ENCODE measurements at regions not wholly inside any gene's neighbourhood (a gene's known extent, or its start where the extent isn't known, plus 50 kb on each side); places are given as distances from the start of the nearest gene placed in this dataset.

DNA sequence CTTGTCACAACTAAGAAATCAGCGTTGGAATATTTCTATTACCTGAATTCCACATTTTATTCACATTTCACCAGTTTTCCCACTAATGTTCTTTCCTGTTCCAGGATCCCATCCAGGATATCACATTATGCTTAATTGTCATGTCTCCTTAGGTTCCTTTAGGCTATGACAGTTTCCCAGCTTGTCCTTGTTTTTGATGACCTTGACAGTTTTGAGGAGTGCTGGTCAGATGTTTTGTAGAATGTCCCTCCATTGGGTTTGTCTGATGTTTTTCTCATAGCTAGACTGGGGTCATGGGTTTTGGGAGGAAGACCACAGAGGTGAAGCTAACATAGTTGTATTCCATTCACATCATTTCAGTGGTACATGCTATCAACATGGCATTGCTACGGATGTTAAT, 80.8 kb upstream of the HEPHL1 start:
- intact Hi-C loops (cut with DNase I), result no loop called here
- Histone ChIP-seq H3K4me1 (replicated peaks) (no peaks in the 10 kb centered on the region), H3K27ac (no peak overlapping the region), H3K36me3 (no peaks in the 10 kb centered on the region), H3K4me3 (no peak overlapping the region), H3K27me3 (replicated peaks; ENCODE audit: insufficient read depth) (no peaks in the 10 kb centered on the region), H3K9me3 (no peaks in the 10 kb centered on the region)
- TF ChIP-seq, protein P1, sequence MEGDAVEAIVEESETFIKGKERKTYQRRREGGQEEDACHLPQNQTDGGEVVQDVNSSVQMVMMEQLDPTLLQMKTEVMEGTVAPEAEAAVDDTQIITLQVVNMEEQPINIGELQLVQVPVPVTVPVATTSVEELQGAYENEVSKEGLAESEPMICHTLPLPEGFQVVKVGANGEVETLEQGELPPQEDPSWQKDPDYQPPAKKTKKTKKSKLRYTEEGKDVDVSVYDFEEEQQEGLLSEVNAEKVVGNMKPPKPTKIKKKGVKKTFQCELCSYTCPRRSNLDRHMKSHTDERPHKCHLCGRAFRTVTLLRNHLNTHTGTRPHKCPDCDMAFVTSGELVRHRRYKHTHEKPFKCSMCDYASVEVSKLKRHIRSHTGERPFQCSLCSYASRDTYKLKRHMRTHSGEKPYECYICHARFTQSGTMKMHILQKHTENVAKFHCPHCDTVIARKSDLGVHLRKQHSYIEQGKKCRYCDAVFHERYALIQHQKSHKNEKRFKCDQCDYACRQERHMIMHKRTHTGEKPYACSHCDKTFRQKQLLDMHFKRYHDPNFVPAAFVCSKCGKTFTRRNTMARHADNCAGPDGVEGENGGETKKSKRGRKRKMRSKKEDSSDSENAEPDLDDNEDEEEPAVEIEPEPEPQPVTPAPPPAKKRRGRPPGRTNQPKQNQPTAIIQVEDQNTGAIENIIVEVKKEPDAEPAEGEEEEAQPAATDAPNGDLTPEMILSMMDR (IDR thresholded peaks at IDR 0.05), result no peak
- TF ChIP-seq POLR2A (IDR thresholded peaks at IDR 0.05) (no peak), POLR2AphosphoS5 (IDR thresholded peaks at IDR 0.05) (no peak)
- 94% methylated on average over 2 of the region's 2 CpGs for WGBS
- DNase-seq (ENCODE audit: low spot score), result no peak

DNA sequence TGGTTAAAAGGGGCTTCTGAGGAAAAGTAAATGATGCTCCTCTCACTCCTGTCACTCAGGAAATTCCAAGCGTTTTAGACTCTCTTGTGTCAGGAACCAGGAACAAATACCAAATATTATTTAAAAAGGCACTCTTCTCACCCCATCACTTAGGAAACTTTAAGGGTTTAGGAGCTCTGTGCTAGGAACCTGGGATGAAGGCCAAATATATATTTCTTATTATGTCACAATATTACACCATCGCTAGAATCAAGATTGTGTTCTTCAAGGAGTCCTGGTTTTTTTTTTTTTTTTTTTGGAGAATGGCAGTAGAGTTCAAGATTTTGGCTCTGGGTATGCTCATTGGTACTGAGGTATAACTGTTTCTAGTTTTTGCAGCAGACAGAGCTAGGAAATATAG, 79.0 kb upstream of the HEPHL1 start:
- no peaks in the 10 kb centered on the region for H3K36me3 ChIP-seq
- TF ChIP-seq POLR2AphosphoS5 (IDR thresholded peaks at IDR 0.05) (no peak), POLR2A (IDR thresholded peaks at IDR 0.05) (no peak)
- TF ChIP-seq, protein P1 (IDR thresholded peaks at IDR 0.05), result no peak
- intact Hi-C loops (cut with DNase I), result no loop called here
- H3K4me1 ChIP-seq (replicated peaks), result no peaks in the 10 kb centered on the region
- WGBS, result 36% methylated on average over 2 of the region's 2 CpGs
- H3K27me3 ChIP-seq (replicated peaks; ENCODE audit: insufficient read depth), result no peaks in the 10 kb centered on the region
- H3K27ac ChIP-seq, result no peak overlapping the region
- H3K4me3 ChIP-seq, result no peak overlapping the region
- no peak for DNase-seq (ENCODE audit: low spot score)
- no peaks in the 10 kb centered on the region for H3K9me3 ChIP-seq

DNA sequence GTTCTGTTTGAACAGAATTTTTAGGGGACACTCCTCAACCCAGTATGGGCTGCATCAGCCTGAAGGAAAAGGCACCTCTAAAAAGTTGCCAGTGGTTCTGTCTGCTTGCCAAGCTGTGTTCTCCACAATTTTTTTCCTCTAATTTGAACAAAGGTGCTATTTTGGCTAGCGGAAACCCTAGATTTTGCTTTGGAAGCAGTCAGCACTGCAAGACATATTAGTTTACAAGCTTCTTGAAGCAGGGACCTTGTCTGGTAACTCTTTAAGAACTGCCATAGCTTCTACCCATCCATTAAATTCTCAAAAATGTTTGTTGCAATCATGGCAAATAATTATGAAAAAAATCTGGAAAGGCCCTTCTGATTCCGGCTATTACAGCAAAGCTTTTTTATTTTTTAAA, 75.6 kb upstream of the HEPHL1 start:
- Histone ChIP-seq H3K36me3 (no peaks in the 10 kb centered on the region), H3K4me3 (no peak overlapping the region), H3K27me3 (replicated peaks; ENCODE audit: insufficient read depth) (no peaks in the 10 kb centered on the region), H3K4me1 (replicated peaks) (no peaks in the 10 kb centered on the region), H3K27ac (no peak overlapping the region), H3K9me3 (no peaks in the 10 kb centered on the region)
- DNase-seq (ENCODE audit: low spot score), result no peak
- 52% methylated on average over 2 of the region's 2 CpGs for WGBS
- intact Hi-C loops (cut with DNase I), result no loop called here
- TF ChIP-seq, protein P1 (IDR thresholded peaks at IDR 0.05), result no peak
- TF ChIP-seq POLR2AphosphoS5 (IDR thresholded peaks at IDR 0.05), result no peak

DNA sequence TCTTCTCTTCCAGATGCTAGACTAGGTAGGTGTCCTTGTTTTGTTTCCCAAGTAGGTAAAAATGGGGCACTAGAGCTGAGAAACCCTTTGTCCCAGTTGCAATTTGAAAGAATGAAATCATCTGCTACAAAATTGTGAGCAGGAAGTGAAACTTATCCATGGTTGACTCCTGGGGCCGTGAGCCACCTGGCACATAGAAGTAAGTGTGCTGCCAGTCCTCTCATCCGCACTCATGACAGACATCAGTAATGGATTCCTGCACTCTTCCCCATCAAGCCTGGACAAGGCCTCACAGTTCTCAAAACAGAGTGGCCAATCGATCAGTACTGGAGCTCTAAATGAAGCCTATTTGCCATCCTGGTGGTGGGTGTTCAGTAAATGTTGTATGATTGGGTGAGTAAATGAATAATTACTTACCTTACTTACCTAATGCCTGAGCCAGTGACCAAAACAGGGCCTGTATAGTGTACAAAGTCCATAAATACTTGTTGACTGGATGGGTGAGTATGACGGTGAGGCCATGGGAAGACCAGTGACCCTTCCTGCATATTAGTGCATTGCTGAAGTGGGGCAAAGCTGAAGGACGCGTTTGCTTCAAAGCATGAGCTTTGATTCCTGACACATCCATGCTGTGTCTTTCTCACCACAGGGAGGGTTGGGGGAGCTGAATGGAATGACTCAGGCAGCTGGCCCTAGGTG, 68.9 kb upstream of the HEPHL1 start:
- 70% methylated on average over 6 of the region's 6 CpGs for WGBS
- DNase-seq (ENCODE audit: low spot score), result no peak
- Histone ChIP-seq H3K9me3 (no peaks in the 10 kb centered on the region), H3K4me3 (no peak overlapping the region), H3K27me3 (replicated peaks; ENCODE audit: insufficient read depth) (no peaks in the 10 kb centered on the region), H3K27ac (no peak overlapping the region), H3K4me1 (replicated peaks) (no peaks in the 10 kb centered on the region), H3K36me3 (no peaks in the 10 kb centered on the region)
- no peak for TF ChIP-seq POLR2A (IDR thresholded peaks at IDR 0.05)
- TF ChIP-seq, protein P1 (IDR thresholded peaks at IDR 0.05), result no peak
- TF ChIP-seq POLR2AphosphoS5 (IDR thresholded peaks at IDR 0.05), result no peak
- intact Hi-C loops (cut with DNase I), result no loop called here

DNA sequence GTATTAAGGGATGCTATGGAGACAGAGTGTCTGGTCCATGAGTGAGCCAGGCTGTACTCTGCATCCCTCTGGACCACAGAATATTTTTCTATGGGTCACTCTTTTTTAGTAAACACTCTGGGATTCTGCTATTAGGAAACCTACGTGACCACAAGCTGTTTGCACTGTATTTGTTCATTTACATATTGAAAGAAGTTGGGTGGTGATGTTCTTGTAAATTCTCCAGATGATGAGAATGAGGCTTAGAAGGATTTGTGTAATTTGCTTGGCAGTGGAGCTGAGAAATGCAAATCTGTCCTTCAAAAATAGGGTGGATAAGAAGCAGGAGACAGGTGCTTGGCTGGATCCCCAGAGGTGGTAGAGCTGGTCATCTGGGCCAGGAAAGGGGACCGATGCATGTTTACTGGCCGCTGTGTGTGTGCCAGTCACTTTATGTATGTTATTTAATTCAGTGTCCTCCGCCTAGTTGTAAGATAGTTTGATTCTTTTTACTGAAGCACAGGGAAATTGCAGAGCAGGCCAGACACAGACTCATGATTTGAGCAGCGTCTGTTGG, 63.7 kb upstream of the HEPHL1 start:
- TF ChIP-seq POLR2AphosphoS5 (IDR thresholded peaks at IDR 0.05) (no peak), POLR2A (IDR thresholded peaks at IDR 0.05) (no peak)
- TF ChIP-seq, protein P1 (IDR thresholded peaks at IDR 0.05), result no peak
- Histone ChIP-seq H3K4me1 (replicated peaks) (no peaks in the 10 kb centered on the region), H3K9me3 (no peaks in the 10 kb centered on the region), H3K27ac (no peak overlapping the region), H3K36me3 (no peaks in the 10 kb centered on the region), H3K27me3 (replicated peaks; ENCODE audit: insufficient read depth) (no peaks in the 10 kb centered on the region), H3K4me3 (no peak overlapping the region)
- no peak for DNase-seq (ENCODE audit: low spot score)
- intact Hi-C loops (cut with DNase I), result no loop called here
- WGBS, result 40% methylated on average over 5 of the region's 5 CpGs

All from prostate gland (tissue), 2 donors.